AML-193 (cell line): ENCODE measurements at regions not wholly inside any gene's neighbourhood (a gene's known extent, or its start where the extent isn't known, plus 50 kb on each side); places are given as distances from the start of the nearest gene placed in this dataset.

Source experiments
- DNase-seq, 2 experiments: peaks; one replicate each; lab custom pipeline; 2025; lab: John Stamatoyannopoulos, UW

DNA sequence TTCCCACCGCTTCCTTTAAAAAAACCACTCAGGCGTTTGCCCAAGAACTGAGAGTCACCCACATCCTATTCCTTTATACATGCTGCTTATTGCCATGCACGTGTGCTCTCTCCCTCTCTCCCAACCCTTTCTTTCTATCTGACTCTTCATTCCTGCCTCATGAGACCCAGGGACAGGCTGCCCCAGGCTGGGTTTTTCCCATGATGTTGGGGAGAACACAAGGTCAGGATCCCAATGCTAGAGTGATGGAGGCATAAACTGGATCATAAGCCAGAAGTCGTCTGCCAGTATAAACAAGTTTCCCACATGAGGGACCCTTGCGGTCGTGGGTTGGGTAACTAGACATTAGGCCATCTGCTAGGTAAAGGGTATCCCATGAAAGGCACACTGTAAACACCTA lies 64.9 kb downstream of the CD2 start:
- no peak for DNase-seq

DNA sequence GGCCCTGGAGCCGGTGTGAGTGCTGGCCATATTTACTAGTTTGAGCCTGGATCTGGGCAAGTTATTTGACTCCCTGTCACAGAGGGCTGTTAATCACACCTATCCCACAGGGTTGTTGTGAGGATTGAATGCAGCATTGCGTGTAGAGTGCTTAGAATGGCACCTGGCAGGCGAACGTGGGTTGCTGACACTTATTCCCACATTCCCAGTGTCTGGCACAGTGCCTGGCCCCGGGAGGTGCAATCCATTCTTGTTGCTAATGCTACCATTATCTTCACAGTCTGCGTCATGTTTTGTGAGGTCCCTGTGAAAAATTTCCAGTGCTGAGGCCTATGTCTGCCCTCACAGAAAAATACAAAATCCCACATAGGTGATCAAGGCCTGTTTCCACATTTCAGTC lies 66.1 kb downstream of the CD2 start:
- no peak for DNase-seq

DNA sequence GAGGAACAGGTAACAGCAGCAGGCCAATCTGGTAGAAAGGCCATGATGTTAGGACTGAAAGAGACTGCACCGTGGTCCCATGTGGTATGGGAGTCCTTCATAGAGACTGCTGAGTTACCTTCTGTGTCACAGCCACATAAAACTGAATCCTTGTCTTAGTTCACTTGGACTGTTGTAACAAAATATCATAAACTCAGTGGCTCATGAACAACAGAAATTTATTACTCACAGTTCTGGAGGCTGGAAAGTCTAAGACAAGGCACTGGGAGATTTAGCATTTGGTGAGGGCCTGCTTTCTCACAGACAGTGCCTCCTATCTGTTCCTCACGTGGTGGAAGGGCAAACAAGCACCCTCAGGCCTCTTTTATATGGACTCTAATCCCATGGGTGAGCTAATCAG lies 67.5 kb downstream of the CD2 start:
- DNase-seq, result no peak

GRCh38 chr1:116824631-116825206 lies 70.5 kb downstream of the CD2 start:
- DNase-seq, result no peak

- no peak for DNase-seq
Measured at GRCh38 chr1:116825207-116825719, 71.0 kb downstream of the CD2 start.

DNA sequence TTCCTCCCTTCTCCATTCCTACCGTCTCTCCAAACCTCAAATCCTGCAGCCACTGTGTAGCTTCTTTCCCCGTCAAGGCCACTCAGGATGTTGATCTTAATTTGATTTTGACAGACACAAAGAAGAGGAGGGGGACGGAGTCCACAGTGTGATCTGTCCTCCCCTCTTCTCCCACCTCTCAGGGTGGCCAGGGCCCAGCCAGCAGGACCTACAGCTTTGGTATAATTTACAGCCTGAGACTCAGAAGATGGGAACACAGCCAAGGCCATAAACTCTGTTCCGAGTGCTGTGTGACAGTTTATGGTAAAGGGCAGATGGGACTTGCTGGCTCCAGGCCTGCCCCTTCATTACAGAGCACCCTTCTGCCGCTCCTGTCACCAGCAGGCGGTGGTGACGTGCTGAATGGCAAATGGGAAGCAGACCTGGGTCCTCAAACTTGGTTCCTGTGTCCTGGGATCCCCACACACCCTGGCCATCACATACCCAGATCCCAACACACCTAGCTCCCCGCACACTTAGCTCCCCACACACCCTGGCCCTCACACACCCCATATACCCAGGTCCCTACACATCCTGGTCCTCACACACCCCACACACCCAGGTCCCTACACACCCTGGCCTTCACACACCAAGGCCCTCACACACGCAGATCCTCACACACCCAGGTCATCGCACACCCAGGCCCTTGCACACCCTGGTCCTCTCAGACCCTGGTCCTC lies 71.6 kb downstream of the CD2 start:
- DNase-seq, result no peak

DNA sequence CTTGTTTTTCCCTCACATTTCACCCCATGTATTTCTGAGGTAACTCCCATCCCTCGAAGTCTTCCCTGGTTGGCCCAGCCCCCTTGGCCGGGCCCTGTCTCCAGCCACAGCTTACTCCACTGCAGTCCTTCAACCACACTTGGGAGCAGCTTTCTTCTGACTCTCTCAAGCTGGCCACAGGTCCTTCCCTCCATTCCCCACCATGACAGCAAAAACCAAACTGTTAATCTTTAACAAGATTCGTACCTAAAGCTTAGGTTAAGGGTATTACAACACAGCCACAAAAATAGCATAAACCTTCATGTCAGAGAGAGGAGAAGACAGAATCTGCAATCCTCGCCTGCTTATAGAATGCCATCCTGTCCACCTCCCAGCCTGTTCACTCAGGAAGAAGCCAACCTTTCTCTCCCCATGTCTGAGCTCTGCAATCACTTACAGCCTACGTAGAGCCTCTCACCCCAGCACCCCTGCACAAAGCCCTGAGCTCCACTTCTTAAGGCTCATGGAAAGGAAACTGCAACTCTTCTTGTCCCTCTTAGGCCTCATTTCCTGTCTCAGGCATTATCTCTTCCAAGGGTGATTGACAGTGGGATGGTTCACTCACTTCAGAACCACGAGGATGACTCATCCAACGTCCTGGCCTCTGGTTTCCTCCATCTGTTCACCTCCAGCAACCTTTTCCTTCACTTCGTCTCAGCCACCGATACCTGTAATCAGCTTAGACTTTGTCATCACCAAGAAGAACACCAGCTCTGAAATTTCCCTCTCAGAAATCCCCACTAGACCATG lies 72.8 kb downstream of the CD2 start:
- no peak for DNase-seq

DNA sequence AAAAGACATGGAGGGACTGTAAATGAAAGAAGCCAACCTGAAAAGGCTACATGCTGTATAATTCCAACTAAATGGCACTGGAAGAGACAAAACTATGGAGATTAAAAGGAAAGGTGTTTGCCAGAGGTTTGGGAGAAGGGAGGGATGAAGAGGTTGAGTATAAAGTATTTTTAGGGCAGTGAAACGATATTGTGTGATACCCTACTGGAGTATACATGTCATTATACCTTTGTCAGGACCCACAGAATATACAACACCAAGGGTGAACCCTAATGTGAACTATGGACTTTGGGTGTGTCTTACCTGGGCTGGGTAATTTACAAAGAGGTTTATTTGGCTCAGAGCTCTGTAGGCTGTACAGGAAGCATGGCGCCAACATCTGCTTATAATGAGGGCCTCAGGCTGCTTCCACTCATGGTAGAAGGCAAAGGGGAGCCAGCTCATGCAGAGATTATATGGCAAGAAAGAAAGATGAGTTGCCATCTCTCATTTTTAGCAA lies 73.4 kb downstream of the CD2 start:
- DNase-seq, result no peak

DNA sequence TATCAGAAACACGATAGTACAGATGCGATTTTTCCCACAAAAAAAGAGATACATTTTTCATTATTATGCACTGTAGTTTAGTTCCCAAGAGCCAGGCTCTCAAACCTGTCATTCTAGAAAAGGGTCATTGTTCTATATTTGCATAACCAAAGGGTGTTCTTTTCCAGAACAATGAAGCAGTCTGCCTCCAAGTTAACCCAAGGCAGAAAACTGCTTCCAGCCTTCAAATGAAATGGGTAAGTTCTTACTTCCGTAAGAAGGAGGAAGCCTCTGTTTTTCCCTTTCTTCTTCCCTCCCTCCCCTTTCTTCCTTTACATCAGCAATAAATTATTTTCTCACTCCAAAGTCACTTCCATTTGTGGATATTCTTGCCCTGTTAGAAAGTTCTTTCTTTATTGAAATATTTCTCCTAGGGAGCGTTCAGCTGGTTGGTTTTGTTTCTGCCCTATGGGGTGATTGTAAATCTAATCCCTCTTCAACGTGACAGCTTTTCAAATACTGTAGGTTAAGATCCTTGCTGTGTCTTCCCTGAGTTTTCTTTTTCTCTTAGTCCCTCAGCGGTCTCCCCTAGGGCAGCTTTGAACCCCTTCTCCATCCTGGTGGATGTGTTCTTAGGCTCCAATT lies 77.3 kb upstream of the PTGFRN start:
- no peak for DNase-seq

DNA sequence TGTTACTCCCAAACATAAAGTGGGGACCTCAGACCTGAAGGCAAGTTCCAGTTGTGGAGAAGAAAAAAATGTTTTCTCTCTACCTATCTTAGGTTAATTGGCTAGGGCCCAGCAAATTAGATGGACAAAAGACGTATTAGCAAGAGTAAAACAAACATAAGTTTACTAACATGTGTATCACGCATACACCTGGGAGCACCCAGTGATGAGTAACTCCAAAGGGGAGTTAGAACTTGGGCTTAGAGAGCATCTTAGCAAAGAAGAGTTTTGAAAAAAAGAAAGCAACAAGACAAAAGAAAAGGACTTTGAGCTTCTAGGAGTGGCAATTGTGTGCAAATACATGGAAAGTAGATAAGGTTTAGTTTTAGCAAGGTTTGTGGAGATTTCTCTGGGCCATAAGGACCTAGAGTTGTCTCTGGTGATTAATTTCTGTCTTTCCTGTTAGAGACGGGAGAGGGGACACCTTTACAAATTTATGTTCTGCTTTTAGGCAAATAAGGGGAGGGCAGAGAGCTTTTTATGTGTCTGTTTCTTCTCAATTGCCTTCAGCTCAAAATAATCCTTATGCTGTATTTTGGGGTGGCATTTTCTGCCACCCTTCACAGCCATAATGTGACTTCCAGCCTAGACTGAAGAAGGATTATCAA lies 76.7 kb upstream of the PTGFRN start:
- DNase-seq, result no peak

- DNase-seq, result no peak
Measured at GRCh38 chr1:116833718-116834117, 76.0 kb upstream of the PTGFRN start.

DNA sequence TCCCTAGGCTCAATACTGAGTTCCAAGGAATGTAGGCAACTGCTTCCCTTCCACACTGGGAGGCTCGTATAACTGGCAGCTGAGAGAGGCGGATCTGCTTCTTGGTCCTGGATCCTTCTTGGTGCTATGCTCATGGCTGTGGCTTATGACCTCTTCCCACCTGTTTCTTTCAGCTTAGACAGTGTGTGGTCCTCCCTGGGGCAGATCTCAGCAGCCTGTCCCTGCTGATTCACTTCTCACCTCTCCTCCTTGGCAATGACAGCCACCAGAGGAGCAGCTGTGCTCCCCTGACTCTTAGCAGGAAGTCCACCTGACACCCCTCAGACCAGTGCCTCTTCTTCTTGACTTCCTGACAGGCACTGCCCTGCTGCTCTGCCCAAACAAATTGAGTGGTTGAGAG lies 75.1 kb upstream of the PTGFRN start:
- no peak for DNase-seq

- no peak for DNase-seq
Measured at GRCh38 chr1:116835161-116835560, 74.6 kb upstream of the PTGFRN start.

GRCh38 chr1:116836099-116836498 lies 73.6 kb upstream of the PTGFRN start:
- no peak for DNase-seq

DNA sequence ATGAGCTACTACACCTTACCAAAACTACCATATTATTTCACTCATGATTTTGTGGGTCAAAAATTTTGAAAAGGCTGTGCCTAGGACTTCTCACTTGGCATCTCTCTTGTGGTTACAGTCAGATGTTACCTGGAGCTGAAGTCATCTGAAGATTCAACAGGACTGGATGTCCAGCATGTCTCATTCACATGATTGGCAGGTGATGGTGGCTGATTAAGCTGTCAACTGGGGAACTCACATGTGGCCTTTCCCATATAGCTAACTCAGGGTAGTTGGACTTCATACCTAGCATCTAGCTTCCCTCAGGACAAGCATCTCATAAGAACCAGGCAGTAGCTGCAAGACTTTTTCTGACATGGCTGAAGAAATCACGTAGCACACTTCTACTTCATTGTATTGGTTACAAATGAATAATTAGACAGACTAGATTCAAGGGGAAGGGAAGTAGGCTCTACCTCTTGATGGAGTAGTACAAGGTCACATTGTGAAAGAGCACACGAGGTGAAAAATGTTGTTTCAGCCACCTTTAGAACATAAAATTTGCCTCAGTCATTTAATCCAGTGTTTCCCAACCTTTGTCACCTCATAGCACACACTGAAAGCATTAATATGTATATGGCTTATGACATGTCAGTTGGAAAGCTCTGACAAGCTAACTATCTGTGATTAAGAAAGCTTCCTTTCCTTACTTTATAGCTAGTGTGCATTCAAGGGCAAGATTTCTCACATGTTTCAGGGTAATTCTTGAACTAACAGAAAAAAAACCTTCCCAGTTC lies 68.0 kb upstream of the PTGFRN start:
- no peak for DNase-seq

- no peak for DNase-seq
Measured at GRCh38 chr1:116842654-116843053, 67.1 kb upstream of the PTGFRN start.

GRCh38 chr1:116844775-116845174 lies 64.9 kb upstream of the PTGFRN start:
- no peak for DNase-seq

DNA sequence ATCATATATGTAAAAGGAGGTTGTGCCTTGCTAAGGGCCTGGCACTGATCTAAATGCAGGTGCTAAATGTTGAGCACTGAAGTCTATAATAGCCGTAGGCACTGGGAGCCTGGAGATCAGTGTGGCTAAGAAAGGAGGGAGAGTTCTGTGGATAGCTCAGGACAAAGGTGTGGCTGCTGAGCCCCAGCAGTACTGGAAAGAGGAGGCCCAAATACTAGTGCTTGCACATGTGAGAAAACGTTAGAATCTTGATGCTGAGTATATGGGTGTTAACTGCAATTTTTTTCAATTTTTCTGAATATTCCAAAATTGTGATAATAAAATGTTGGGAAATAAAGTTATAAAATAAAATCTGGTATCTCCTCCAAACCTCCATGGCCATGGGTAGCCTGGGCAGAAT lies 62.5 kb upstream of the PTGFRN start:
- DNase-seq, result no peak

- no peak for DNase-seq
Measured at GRCh38 chr1:116847688-116848531, 61.8 kb upstream of the PTGFRN start.

DNA sequence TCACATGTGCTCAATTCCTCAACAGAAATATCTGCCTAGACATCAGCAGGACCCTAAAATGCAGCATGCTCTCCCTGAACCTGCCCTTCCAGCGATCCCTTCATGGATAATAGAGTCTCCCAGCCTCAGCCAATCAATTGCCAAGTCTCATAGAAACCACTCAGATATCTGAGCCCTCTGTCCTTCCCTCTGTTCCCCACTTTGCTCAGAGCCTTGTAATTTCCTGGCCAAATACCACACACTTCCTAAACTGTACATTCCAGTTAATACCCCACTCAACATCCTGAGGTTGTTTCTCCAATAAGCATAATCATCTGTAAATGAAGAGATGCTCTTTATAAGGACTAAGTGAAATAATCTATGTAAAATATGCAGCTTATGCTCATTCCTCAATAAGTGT lies 59.3 kb upstream of the PTGFRN start:
- no peak for DNase-seq
